Kidney capillary endothelial cell (primary cell): ENCODE measurements at regions not wholly inside any gene's neighbourhood (a gene's known extent, or its start where the extent isn't known, plus 50 kb on each side); places are given as distances from the start of the nearest gene placed in this dataset.

Experiments
- DNase-seq: peaks from one replicate; pipeline ENCODE4 v3.0.0-alpha.2; 2018; ENCODE audit warnings: low spot score

DNA sequence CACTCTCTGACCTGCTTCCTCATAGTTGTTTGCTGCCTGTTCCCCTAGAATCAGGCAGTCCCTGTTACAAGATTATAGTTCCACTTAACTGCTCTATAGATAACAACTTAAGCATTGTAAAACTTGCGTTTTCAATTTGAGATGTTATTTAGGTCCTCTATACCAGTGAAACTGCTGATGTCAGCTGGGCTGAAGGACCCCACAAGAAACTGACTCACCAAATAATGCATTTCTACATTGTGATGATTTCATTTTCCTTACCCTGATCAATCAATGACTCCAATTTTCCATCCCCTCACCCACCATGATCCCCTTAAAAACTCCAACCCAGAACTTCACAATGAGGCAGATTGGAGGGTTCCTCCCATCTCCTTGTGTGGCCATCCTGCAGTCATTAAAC, 280.7 kb downstream of the SLITRK1 start:
- no peak for DNase-seq

DNA sequence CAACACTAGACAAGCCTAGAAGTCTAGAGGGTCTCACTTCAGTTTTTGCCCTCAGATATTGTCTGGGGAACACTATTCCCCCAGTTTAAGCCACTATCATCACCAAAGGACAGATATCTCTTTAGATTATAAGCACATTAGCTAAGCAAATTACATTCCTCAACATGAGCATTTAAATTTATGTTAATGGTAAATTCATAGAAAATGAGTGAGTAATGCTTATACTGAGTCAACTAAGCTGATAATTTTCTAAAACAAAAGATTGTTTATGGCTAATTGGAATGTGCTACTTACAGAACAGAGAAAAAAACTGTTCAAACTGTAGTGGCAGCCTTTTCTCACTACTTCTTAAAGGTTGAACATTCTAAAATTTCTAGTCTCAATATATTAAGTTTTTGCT, 290.2 kb downstream of the SLITRK1 start:
- no peak for DNase-seq

DNA sequence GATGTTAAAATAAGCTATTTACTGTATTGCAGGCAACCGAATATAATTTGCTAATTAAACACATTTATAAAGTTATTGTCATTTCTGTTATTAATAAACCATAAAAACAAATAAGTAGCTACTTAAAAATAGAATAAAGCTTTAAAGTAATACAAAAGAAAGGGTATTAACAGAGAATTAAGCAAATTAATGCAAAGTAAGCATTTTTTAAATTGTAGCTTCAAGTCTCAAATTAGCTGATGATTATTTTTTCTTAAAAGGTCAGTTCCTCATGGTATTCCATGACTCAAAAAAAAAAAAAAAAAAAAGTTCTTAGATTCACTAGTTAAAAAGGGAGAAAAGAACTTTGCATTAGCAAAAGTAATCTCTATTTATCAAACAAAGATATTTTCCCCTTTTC, 292.5 kb downstream of the SLITRK1 start:
- DNase-seq, result no peak

DNA sequence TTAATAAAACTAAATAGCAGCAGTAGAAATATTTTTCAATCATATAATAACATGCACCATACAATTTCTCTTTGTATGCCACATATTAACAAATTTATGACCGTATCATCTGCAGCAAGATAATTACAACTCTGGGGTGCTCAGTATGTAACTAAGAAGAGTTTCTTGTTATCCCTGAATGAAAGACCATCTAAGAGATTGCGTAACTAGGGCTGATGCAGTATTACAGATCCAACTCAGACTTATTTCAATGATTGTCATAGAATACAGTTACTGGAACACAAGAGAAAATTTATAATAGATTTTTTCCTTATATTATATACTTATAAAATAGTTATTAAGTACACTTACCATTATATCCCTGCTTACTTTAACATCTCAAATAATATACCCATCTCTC, 305.1 kb downstream of the SLITRK1 start:
- DNase-seq, result no peak

DNA sequence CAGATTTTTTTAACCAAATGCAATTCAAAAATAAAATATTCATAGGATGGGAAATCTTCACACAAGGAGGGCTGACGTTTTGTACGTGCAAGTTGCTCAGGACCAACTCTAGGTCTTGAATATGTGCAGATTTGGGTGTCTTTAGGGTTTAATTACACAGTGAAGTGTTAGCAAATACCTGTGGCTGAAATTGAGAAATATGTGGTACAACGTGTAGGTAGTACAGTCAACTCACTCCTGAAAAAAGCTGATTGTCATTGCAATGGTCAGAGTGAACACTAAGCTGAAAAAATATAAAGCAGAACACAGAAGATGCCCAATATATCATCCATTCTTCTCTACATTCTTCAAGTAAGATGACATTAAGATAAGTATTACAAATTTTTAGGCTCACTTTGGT, 314.3 kb downstream of the SLITRK1 start:
- no peak for DNase-seq

DNA sequence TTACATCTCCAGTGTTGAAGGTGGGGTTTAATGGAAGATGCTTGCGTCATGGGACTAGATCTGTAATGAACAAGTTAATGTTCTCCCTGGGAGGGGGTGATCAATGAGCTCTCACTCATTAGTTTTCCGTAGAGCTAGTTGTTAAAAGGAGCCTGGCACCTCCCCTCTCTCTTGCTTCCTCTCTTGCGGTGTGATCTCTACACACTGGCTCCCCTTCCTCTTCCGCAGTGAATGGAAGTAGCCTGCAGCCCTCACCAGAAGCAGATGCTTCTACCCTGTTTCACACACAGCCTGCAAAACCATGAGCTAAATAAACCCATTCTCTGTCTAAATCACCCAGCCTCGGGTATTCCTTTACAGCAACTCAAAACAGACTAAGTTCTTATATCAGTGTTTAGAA, 318.8 kb downstream of the SLITRK1 start:
- DNase-seq, result no peak

DNA sequence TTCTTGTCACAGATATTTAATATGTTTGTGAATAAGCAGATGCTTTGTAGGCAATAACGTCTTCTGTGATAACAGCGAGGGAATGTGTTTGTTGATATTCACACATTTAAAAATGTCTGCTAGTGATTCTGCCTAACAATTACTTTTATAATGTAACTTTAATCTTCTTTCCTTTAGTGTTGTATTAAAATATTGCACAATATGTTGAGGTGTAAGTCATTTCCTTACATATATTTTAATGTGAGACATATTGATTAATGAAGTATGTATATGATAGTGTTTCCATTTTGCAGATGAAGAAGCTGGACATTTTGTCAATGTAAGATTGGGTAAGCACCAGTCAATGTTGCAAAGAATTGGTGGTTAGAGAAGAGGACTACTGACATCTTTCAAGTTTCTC, 324.4 kb downstream of the SLITRK1 start:
- no peak for DNase-seq

DNA sequence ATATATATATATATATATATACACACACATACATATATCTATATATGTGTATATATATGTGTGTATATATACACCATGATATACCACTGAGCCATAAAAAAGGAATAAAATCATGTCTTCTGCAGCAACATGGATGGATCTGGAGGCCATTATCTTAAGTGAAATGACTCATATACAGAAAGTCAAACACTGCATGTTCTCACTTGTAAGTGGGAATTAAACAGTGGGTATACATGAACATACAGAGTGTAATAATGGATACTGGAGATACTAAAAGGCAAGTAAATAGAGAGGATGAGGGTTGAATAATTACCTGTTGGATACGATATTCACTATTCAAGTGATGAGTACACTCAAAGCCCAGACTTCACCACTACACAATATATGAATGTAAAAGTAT, 332.6 kb downstream of the SLITRK1 start:
- no peak for DNase-seq

DNA sequence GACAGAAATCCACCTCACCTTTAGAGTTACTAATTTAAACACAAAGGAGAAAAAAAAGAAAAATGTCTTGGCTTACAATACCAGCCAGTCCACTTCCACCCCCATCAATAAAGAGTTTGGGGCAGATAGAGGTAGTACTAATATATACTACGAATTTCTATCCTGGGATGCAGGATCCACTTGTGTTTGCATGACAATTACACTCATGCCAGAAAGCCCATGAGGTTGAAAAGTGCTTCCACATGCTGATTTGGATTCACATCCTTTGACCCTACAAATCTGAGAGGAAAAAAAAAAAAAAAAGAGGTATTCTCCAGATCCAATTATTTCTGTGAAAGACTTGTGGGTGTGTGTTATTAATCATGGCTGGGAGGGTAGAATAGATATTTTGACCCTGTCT, 335.2 kb downstream of the SLITRK1 start:
- DNase-seq, result no peak

DNA sequence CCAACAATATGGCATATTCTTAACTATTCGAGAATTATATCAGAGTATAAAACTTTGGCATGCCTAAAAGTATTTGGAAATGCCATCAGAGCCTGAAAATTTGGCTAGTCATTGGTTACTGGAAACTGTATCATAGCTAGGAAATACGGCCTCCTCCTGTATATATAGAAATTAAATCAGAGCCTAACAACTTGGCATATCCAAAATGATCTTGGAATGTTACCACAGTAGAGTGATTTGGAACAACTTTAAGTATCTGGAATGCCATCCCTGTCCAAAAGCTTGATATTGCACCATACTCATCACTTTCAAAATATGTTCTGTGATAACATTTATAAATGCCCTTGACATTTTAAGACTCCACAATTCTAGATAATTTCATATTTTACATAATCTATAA, 335.8 kb downstream of the SLITRK1 start:
- no peak for DNase-seq

DNA sequence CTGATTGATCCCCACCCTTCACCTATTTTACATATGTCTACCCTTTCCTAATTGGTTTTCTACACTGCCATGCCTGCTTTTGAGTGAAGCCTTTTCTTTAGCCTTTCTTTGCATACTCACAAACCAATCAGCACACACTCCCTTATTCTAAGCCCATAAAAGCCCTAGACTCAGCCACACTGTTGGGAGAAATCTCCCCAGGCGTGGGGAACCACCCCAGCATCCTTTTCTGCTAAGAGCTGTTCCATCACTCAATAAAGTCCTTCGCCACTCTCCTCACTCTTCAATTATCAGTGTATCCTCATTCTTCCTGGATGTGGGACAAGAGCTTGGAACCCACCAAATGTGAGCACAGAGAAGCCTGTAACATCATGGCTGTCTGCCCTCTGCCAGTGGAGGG, 343.6 kb downstream of the SLITRK1 start:
- DNase-seq, result no peak

DNA sequence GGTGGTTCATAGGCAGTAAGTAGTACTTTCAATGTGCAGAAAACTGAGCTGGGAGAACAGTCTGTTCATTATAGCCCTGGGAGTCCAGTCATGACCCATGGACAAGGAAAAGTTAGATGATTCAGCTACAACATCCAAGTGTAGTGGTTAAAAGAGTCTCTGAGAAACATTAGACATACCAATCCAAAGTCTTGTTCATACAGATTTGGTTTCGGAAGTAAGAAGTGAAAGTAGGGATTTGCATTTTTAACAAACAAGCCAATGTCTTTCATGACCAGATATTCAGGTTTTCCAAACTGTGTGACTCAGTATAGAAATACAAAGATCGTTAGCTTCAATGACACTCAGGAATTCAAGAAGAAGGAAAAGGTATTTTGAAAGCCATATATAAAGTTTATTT, 345.3 kb downstream of the SLITRK1 start:
- no peak for DNase-seq

DNA sequence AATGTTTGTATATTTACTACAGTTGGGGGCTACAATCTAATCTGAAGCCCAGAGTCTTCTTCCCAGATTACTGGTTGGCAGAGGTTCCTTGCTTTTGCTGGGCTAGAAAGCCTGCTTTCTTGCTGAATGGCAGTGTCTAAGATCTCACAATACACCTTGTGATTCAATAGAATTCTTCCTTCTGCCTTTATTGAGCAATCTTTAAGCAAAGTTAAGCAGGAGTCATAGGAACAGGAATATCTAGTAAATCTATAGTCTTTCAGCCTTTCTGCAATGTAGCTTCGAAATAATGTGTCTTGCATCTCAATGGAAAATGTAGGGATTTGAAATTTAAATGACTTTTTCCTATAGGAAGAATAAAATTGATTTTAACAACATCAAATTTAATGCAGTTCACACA, 346.1 kb downstream of the SLITRK1 start:
- no peak for DNase-seq

DNA sequence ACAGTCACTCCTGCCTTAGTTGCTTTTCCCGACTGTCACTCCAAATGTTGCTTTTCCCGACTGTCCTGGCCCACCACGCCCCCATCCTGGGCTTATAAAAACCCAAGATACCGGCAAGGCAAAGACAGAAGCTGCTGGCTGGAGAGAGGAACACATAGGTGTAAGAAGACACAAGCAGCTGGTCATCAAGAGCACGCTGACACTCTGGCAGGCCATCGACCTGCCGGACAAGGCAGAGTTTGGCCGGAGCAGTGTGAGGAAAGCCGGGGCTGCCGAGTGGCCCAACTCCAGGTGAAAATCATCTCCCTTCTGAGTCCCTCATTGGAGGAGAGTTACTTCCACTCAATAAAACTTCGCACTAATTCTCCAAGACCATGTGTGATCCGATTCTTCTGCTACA, 349.5 kb downstream of the SLITRK1 start:
- no peak for DNase-seq

DNA sequence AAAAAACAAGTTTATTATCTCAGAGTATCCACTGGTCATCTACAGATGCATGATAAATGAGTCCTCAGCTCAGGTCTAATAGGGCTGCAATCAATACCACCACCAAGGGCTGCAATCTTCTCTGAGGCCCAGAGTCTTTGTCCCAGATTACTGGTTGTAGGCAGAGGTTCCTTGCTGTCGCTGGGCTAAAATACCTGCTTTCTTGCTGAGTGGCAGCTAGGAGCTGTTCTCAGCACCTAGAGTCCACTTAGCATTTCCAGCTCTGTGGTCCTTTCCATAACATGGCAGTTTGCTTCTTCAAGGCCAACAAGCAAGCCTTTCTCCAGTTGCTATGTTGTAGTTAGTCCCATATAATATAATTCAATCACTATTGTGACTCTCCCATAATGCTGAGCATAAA, 351.3 kb downstream of the SLITRK1 start:
- no peak for DNase-seq

DNA sequence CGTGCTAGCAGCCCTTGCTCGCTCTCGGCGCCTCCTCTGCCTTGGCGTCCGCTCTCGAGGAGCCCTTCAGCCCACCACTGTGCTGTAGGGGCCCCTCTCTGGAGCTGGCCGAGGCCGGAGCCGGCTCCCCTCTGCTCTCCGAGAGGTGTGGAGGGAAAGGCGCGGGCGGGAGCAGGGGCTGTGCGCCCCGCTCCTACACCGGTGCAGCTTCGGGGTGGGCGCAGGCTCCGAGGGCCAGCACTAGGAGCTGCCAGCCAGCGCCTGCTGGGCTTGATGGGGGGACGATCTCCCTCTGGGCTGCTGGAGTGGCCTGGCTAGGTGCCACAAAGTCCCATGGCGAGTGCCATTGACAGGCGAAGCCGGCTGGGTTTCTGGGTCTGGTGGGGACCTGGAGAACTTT, 365.5 kb downstream of the SLITRK1 start:
- DNase-seq, result no peak

DNA sequence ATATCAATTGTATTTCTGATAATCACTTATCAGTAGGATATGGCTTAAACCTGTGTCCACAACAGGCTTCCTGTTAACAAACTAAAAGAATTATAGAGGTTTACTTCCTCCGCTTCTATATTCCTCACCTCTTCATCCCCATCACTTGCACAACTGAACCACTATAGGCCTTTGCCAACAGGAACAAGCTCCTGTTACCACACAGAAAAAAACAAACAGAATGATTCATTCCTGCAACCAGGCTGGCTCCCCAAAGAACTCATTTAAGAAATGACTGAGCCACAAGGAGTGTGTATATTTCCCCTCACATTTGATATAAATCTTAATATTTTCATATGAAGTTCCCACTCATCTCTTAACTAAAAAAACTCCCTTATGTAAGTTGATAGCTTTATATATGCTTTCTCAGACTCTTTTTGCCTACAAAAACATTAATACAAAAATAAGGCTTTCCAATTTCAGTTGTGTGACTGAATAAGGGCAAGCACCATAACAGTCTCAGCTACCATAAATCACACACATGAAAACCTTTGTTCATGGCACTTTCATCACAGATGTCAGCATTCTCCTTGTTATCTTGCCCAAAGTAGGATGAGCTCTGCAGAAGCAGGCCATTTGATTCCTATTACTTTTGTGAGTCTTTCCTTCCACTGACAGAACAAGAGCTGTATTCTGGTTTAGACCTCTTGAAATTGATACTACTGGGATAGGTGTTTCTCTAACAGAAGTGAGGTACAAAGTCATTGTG, 366.8 kb downstream of the SLITRK1 start:
- DNase-seq, result no peak

DNA sequence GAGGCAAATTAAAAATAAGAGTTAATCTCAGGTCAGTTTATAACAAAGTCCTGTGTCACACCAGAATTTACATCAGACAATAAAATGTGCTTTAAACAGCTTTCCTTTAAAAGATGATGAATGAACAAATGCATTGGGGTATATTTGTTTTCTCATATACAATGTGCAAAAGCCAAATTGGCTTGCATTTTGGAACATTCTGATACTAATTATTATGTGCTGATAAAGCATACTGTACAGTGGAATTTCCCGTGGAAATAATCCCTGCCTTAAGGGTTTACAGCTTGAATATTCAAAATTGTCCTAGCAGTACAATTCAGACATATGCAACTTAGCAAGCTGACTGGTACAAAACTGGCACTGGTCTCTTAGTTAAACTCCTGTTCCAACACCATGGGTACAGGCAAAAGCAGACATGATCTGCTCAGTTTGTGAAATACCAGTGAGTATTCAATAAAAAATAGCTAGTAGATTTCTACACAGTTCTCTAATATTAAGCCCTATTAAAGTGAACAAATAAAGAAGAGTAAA, 373.4 kb downstream of the SLITRK1 start:
- DNase-seq, result no peak

DNA sequence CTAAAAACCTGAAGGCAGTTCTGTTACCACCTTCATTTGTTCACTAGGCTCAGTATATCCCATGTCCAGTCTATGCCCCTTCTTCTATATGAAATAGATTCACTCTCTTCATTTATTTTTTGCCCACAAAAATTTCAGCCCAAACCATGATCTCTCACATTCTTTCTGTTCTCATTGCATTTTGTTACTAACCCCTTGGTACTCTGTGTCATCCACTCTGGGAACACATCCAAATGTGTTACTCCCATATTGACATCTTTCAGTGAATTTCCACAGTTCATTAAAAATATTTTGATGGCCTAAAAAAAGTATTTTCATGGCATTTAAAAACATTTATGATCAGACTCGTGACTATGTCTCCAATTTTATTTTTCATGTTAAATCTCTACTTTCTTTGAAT, 378.9 kb downstream of the SLITRK1 start:
- no peak for DNase-seq

DNA sequence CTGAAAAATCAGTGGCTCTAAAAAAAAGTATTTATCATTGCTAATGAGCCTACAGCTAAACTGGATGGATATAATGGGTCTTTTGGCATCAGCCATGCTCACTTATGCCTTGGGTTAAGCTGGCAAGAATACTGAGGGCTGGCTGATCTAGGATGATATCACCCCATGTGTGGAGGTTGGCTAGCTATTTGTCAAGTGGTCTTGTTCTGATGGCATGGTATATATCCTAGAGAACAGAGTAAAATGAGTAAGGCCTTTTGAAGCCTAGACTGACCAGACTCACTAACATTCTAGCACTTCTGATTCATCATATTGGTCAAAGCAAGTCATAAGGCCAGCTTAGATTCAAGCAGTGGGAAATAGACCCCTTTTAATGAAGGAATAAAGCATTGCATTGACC, 383.0 kb downstream of the SLITRK1 start:
- no peak for DNase-seq

DNA sequence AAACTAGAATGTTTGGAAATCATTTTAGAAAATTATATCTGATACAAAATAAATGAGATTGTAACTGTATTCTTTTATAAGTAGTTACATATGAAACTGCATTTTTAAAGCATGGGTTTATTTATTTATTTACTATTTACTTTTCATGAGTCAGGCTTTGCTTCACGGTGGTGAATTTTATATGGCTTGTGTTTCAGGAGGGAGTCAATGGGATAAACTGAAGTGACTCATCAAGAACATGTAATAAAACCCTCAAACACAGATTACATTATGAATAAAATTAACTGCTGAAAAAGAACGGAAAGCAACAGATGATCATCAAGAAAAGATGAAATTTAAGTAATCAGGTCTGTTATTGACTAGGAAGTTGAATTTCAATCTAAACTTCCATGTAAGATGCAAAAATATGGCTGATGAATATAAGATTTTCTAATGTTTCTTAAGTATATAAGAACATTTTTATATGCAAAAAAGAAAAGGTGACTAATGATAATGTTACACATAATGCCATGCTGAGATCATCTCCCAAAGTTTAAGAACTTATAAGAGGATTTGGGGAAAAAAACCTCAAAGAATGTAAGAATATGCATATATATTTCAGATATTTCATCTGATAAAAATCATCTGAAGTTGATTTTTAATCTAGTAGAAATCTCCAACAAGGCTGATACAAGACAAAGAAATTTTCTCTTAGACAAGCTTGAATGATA, 383.6 kb downstream of the SLITRK1 start:
- no peak for DNase-seq

DNA sequence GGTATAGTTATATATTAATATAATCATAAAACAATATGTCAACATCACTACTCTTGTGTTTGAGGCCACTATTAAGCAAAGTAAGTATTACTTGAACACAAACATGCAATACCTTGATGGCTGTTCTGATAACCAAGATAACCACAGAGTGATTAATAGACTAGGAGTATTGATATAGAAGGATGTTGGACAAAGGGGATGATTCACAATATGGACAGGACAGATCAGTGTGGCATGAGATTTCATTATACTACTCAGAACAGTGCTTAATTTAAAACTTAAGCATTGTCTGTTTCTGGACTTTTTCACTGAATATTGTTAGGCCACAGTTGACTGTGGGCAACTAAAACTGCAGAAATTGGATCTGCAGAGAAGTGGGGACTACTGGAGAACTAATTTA, 384.2 kb downstream of the SLITRK1 start:
- DNase-seq, result no peak

DNA sequence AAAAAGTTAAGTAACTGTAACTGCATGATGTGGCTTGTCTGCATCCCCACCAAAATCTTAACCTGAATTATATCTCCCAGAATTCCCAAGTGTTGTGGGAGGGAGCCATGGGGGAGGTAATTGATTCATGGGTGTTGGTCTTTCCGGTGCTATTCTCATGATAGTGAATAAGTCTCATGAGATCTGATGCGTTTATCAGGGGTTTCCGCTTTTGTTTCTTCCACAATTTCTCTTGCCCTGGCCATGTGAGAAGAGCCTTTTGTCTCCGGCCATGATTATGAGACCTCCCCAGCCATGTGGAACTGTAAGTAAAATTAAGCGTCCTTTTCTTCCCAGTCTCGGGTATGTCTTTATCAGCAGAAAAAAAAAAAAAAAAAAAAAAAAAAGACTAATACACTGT, 385.8 kb downstream of the SLITRK1 start:
- no peak for DNase-seq

DNA sequence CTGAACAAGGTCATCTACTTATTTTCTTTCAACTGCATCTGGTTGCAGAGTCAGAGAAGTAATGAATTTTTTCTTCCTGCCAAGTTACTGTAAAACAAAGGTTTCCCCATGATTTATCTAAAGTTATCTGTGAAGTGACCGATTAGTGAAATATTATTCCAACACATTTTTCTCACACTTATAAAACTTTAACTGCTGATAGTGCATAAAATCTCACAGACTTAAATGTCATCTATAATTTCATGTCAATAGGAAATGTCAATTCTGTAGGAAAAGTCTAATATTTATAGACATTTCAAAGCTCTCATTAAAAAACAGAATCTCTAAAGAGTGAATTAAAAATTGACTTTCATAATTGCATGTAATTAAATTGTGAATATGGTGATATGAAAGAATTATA, 397.2 kb downstream of the SLITRK1 start:
- DNase-seq, result no peak
